SU-DHL-6 (cell line): ENCODE measurements at regions not wholly inside any gene's neighbourhood (a gene's known extent, or its start where the extent isn't known, plus 50 kb on each side); places are given as distances from the start of the nearest gene placed in this dataset.
"Not testable (repeated sequence)": the region's sequence is repeated elsewhere in the genome, so short reads cannot be mapped to it uniquely, and the experiment has no call there.

Experiments used
- H2AFZ ChIP-seq: fragments of 200-600 bp; sonication (generic); 2 replicates; pipeline ENCODE4 v1.6.1; 2014; ENCODE audit warnings: low read depth, mild to moderate bottlenecking, moderate library complexity, mixed read lengths, antibody characterized with exemption, low read length; ENCODE audit not compliant: severe bottlenecking
- H3F3A ChIP-seq: fragments of 200-600 bp; shearing (Covaris generic); 2 replicates; pipeline ENCODE4 v1.6.0; 2016; ENCODE audit warnings: antibody characterized with exemption, mild to moderate bottlenecking; ENCODE audit not compliant: insufficient read depth
- H3K27ac ChIP-seq: fragments of 200-600 bp; sonication (generic); 2 replicates; pipeline ENCODE4 v1.5.1; 2016; ENCODE audit warnings: low read depth, mild to moderate bottlenecking, low read length, moderate library complexity, mixed read lengths
- H3K27me3 ChIP-seq: fragments of 200-600 bp; sonication (generic), shearing (Covaris generic); 2 replicates; pipeline ENCODE4 v1.6.0; 2014; ENCODE audit warnings: mild to moderate bottlenecking, low read length
- H3K36me3 ChIP-seq: fragments of 200-600 bp; sonication (generic); 2 replicates; pipeline ENCODE4 v1.6.1; 2014; ENCODE audit warnings: mild to moderate bottlenecking, low read length, mixed read lengths
- H3K4me2 ChIP-seq: fragments of 300-600, 200-600 bp; shearing (Covaris generic), sonication (generic); 2 replicates; pipeline ENCODE4 v1.6.0; 2014; ENCODE audit warnings: low read length, low read depth, mild to moderate bottlenecking; ENCODE audit not compliant: poor library complexity, severe bottlenecking
- H3K4me3 ChIP-seq: fragments of 200-600 bp; sonication (generic); 2 replicates; pipeline ENCODE4 v1.5.1; 2014; ENCODE audit warnings: antibody characterized with exemption, low read length, mild to moderate bottlenecking, mixed read lengths; ENCODE audit not compliant: insufficient read depth, poor library complexity, severe bottlenecking
- H3K79me2 ChIP-seq: fragments of 200-600 bp; sonication (generic); 2 replicates; pipeline ENCODE4 v1.6.1; 2014; ENCODE audit warnings: mild to moderate bottlenecking, low read length, moderate library complexity; ENCODE audit not compliant: insufficient read depth
- H3K9ac ChIP-seq: fragments of 200-600 bp; sonication (generic); 2 replicates; pipeline ENCODE4 v1.7.0; 2014; ENCODE audit warnings: mild to moderate bottlenecking, low read length
- H3K9me2 ChIP-seq: fragments of 200-600 bp; sonication (generic); replicated peaks from 2 replicates; pipeline ENCODE4 v1.6.1; 2014; ENCODE audit warnings: low read length; ENCODE audit not compliant: insufficient read depth
- H3K9me3 ChIP-seq: fragments of 200-600 bp; sonication (generic); 2 replicates; pipeline ENCODE4 v1.6.1; 2014; ENCODE audit warnings: low read length, mixed read lengths; ENCODE audit not compliant: insufficient read depth
- H4K20me1 ChIP-seq: fragments of 200-600 bp; sonication (generic); 2 replicates; pipeline ENCODE4 v1.6.1; 2014; ENCODE audit warnings: low read depth, mild to moderate bottlenecking, antibody characterized with exemption, low read length, moderate library complexity, mixed read lengths
- EZH2phosphoT487 ChIP-seq: fragments of 200-600 bp; sonication (generic), shearing (Covaris generic); conservative IDR thresholded peaks from 2 replicates; pipeline ENCODE4 v1.6.1; 2018; ENCODE audit warnings: mild to moderate bottlenecking, antibody characterized with exemption, low read length, moderate library complexity, mixed read lengths
- TF ChIP-seq, protein P1 (sequence below): fragments of 200-600 bp; sonication (generic); IDR thresholded peaks from one replicate; pipeline ENCODE4 v1.5.1; 2017; ENCODE audit warnings: antibody characterized with exemption, mild to moderate bottlenecking, low read length, moderate library complexity; ENCODE audit not compliant: insufficient read depth, poor library complexity, severe bottlenecking

DNA sequence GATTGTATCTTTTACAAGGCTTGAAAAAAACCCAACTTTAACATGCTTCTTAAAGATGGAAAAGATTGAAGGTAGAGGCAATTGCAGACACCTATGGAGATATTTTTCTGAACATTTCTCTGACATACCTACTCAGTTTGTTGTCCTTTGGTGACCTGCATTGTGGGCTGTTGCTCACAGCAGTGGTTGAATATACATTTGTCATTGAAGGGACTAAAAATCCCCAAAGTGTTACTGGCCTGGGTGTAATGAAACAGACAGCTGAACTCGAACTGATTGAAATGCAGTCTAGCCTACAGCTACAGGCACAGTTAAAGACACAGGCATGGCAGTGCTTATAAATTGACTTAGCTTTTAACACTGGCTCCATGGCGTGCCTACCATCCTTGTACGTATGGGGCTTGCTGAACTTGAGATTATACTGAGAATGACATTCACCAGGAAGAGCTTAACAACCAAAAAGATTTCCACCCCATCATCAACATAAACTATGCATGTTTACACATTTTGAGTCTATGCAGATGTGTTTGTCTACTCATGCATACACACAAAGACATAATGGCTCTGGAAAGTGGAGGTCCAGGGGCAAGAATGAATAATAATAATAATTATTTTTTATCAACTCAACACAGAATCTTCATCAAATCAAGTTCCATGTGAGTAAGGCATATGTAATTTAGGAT lies 83.2 kb upstream of the NOX3 start:
- no peak overlapping the region for H2AFZ ChIP-seq
- no peaks in the 10 kb centered on the region for H3K9me3 ChIP-seq
- no peak overlapping the region for H3K4me3 ChIP-seq
- no peak overlapping the region for H3K9ac ChIP-seq
- no peaks in the 10 kb centered on the region for H3K27me3 ChIP-seq
- H3K36me3 ChIP-seq, result no peaks in the 10 kb centered on the region
- no peaks in the 10 kb centered on the region for H4K20me1 ChIP-seq
- H3K9me2 ChIP-seq, result no peaks in the 10 kb centered on the region
- no peak overlapping the region for H3K4me2 ChIP-seq
- no peak for TF ChIP-seq EZH2phosphoT487
- TF ChIP-seq, protein P1, sequence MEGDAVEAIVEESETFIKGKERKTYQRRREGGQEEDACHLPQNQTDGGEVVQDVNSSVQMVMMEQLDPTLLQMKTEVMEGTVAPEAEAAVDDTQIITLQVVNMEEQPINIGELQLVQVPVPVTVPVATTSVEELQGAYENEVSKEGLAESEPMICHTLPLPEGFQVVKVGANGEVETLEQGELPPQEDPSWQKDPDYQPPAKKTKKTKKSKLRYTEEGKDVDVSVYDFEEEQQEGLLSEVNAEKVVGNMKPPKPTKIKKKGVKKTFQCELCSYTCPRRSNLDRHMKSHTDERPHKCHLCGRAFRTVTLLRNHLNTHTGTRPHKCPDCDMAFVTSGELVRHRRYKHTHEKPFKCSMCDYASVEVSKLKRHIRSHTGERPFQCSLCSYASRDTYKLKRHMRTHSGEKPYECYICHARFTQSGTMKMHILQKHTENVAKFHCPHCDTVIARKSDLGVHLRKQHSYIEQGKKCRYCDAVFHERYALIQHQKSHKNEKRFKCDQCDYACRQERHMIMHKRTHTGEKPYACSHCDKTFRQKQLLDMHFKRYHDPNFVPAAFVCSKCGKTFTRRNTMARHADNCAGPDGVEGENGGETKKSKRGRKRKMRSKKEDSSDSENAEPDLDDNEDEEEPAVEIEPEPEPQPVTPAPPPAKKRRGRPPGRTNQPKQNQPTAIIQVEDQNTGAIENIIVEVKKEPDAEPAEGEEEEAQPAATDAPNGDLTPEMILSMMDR, result no peak
- no peak overlapping the region for H3K27ac ChIP-seq
- no peaks in the 10 kb centered on the region for H3K79me2 ChIP-seq
- H3F3A ChIP-seq, result no peaks in the 10 kb centered on the region

DNA sequence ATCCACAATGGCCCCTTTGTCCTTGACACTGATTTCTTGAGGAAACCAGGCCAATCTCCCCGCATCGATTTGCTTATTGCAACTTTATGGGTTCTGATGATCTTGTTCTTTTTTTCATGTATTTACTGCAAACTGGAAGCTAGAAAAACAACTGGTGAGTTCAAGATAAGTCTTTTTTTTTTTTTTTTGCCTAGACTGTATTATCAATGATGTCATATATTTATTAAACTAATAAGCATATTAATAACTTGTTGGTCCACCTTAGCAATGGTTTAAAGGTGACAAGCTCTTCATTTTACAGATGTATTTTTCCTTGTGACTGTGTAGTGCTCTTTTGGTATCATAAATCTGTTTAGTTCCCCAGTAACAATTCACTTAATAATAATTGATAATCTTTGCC lies 79.0 kb upstream of the NOX3 start:
- H3K79me2 ChIP-seq, result no peaks in the 10 kb centered on the region
- TF ChIP-seq, protein P1, result no peak
- no peak for TF ChIP-seq EZH2phosphoT487
- no peaks in the 10 kb centered on the region for H3K36me3 ChIP-seq
- no peaks in the 10 kb centered on the region for H4K20me1 ChIP-seq
- H3K9me2 ChIP-seq, result no peaks in the 10 kb centered on the region
- no peak overlapping the region for H3K4me2 ChIP-seq
- H3K9ac ChIP-seq, result no peak overlapping the region
- no peak overlapping the region for H2AFZ ChIP-seq
- H3F3A ChIP-seq, result no peaks in the 10 kb centered on the region
- no peaks in the 10 kb centered on the region for H3K27me3 ChIP-seq
- no peak overlapping the region for H3K4me3 ChIP-seq
- H3K27ac ChIP-seq, result no peak overlapping the region
- no peaks in the 10 kb centered on the region for H3K9me3 ChIP-seq

DNA sequence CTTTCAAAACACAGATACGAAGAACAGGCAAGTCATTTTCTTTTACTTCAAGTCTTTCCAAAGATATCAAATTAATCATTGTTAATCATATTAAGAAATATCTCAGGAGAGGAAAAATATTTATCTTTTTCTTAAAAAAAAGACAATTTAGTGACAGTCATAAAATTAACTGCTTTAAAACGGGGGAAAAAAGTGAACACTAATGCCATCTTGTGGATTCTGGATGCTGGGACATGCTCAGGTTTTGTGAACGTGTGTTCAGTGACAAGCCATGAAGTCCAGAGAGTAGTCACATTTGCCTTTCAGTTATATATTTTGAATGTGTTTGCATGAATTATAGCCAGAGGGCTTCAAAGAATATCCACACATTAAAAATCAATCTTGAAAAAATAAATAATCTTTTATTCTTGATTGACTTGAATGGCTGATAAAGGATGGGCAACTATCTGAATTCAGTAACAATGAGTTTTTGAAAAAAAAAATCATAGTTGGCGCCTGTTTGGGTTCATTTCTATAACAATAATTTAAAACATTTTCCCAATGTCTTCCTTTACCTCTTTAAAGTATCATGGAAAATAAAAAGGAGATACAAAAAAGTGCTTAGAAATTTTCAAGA lies 74.7 kb upstream of the NOX3 start:
- no peak for TF ChIP-seq EZH2phosphoT487
- TF ChIP-seq, protein P1, result peak; percentile 63
- no peak overlapping the region for H3K9ac ChIP-seq
- H3K4me3 ChIP-seq, result no peak overlapping the region
- H3K27me3 ChIP-seq, result no peaks in the 10 kb centered on the region
- H4K20me1 ChIP-seq, result no peaks in the 10 kb centered on the region
- no peaks in the 10 kb centered on the region for H3K36me3 ChIP-seq
- H3K9me2 ChIP-seq, result no peaks in the 10 kb centered on the region
- no peaks in the 10 kb centered on the region for H3K9me3 ChIP-seq
- H3F3A ChIP-seq, result no peaks in the 10 kb centered on the region
- H3K4me2 ChIP-seq, result no peak overlapping the region
- H3K27ac ChIP-seq, result peak overlapping the region; percentile 28
- peak overlapping the region; percentile 29 for H2AFZ ChIP-seq
- no peaks in the 10 kb centered on the region for H3K79me2 ChIP-seq

DNA sequence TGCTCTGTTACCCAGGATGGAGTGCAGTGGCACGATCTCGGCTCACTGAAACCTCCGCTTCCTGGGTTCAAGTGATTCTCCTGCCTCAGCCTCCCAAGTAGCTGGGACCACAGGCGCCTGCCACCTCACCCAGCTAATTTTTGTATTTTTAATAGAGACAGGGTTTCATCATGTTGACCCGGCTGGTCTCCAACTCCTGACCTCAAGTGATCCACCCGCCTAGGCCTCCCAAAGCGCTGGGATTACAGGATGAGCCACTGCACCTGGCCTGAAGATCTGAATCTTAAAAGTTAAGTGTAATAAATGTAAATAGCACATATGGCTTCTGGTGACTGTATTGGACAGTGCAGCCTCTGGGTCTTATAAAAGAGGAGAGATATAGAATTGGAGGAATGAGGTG lies 74.2 kb upstream of the NOX3 start:
- not testable (repeated sequence) for H3K27me3 ChIP-seq, H3K9me3 ChIP-seq, H3K9me2 ChIP-seq, H3K36me3 ChIP-seq, H4K20me1 ChIP-seq, H3K4me2 ChIP-seq, H3K79me2 ChIP-seq, H3F3A ChIP-seq, H3K9ac ChIP-seq, H3K4me3 ChIP-seq
- H3K27ac ChIP-seq, result peak overlapping the region; percentile 28
- H2AFZ ChIP-seq, result peak overlapping the region; percentile 29
